Neuronal stem cell (in vitro differentiated cells): ENCODE measurements at regions not wholly inside any gene's neighbourhood (a gene's known extent, or its start where the extent isn't known, plus 50 kb on each side); places are given as distances from the start of the nearest gene placed in this dataset. TPM values are rescaled to one million over a fixed set of nuclear protein-coding genes. Genes with fewer than 3 reads are reported as not detected.

ENCODE experiments used
- DNase-seq: peaks from one replicate; pipeline ENCODE4 v3.0.0-alpha.2; 2013; ENCODE audit warnings: low spot score
- H2AFZ ChIP-seq: one replicate; pipeline ENCODE4 v1.6.1; 2013; ENCODE audit warnings: mild to moderate bottlenecking, low read length, inconsistent platforms
- H2AK5ac ChIP-seq: 2 replicates; pipeline ENCODE4 v1.6.1; 2013; ENCODE audit warnings: low read depth, mild to moderate bottlenecking, inconsistent platforms, low read length, moderate library complexity, mixed read lengths
- H2BK120ac ChIP-seq: 2 replicates; pipeline ENCODE4 v1.6.1; 2013; ENCODE audit warnings: low read depth, mild to moderate bottlenecking, inconsistent platforms, low read length, moderate library complexity, mixed read lengths
- H2BK12ac ChIP-seq: one replicate; pipeline ENCODE4 v1.6.1; 2013; ENCODE audit warnings: low read length, inconsistent platforms
- H2BK15ac ChIP-seq: 2 replicates; pipeline ENCODE4 v1.6.1; 2013; ENCODE audit warnings: mild to moderate bottlenecking, low read length, inconsistent platforms, mixed read lengths
- H2BK5ac ChIP-seq: one replicate; pipeline ENCODE4 v1.6.1; 2013; ENCODE audit warnings: inconsistent platforms, mild to moderate bottlenecking, low read length, moderate library complexity
- H3K14ac ChIP-seq: one replicate; pipeline ENCODE4 v1.6.1; 2013; ENCODE audit warnings: low read length, inconsistent platforms
- H3K18ac ChIP-seq: 2 replicates; pipeline ENCODE4 v1.6.1; 2013; ENCODE audit warnings: low read length, inconsistent platforms
- H3K23ac ChIP-seq: 2 replicates; pipeline ENCODE4 v1.6.1; 2013; ENCODE audit warnings: low read depth, mild to moderate bottlenecking, mixed read lengths, low read length, inconsistent platforms; ENCODE audit not compliant: poor library complexity
- H3K27ac ChIP-seq: replicated peaks from 3 replicates; pipeline ENCODE4 v1.5.1; 2013; ENCODE audit warnings: low read length, inconsistent platforms
- H3K27me3 ChIP-seq, 3 experiments: 2 replicates each; pipeline ENCODE4 v1.6.1; 2013; ENCODE audit warnings: low read length in 3 of 3, mild to moderate bottlenecking in 2 of 3, inconsistent platforms in 1 of 3, low read depth in 1 of 3, mixed read lengths in 1 of 3, moderate library complexity in 1 of 3; ENCODE audit not compliant: control insufficient read depth in 3 of 3, insufficient read depth in 3 of 3
- H3K36me3 ChIP-seq, 2 donors: replicated peaks in 1 of 2; 2 replicates each; pipeline ENCODE4 v1.6.1; 2013; ENCODE audit warnings: low read length in 2 of 2; ENCODE audit not compliant: control insufficient read depth in 2 of 2, insufficient read depth in 2 of 2
- H3K4ac ChIP-seq: 2 replicates; pipeline ENCODE4 v1.6.1; 2013; ENCODE audit warnings: inconsistent platforms, mild to moderate bottlenecking, low read length, moderate library complexity
- H3K4me1 ChIP-seq, 2 donors: 1 replicate in 1 of 2; 2 replicates in 1 of 2; pipeline ENCODE4 v1.6.1; 2013; ENCODE audit warnings: low read length in 2 of 2, low read depth in 1 of 2; ENCODE audit not compliant: control insufficient read depth in 2 of 2, insufficient read depth in 1 of 2
- H3K4me2 ChIP-seq: one replicate; pipeline ENCODE4 v1.6.1; 2013; ENCODE audit warnings: mild to moderate bottlenecking, low read length, inconsistent platforms; ENCODE audit not compliant: insufficient read depth, poor library complexity, severe bottlenecking
- H3K4me3 ChIP-seq, 2 donors: 2 replicates each; pipeline ENCODE4 v1.5.1; 2013; ENCODE audit warnings: low read length in 2 of 2, mild to moderate bottlenecking in 2 of 2, inconsistent platforms in 1 of 2, moderate library complexity in 1 of 2
- H3K79me1 ChIP-seq: one replicate; pipeline ENCODE4 v1.6.1; 2013; ENCODE audit warnings: low read depth, mild to moderate bottlenecking, inconsistent platforms, low read length, moderate library complexity
- H3K9ac ChIP-seq: one replicate; pipeline ENCODE4 v1.6.1; 2013; ENCODE audit warnings: mild to moderate bottlenecking, low read depth, low read length, inconsistent platforms; ENCODE audit not compliant: poor library complexity
- H3K9me3 ChIP-seq, 2 donors: replicated peaks in 1 of 2; 2 replicates each; pipeline versions ENCODE3 to v1.6.1; 2013; ENCODE audit warnings: low read length in 2 of 2, mild to moderate bottlenecking in 2 of 2, inconsistent platforms in 1 of 2, low read depth in 1 of 2, mixed read lengths in 1 of 2, moderate library complexity in 1 of 2; ENCODE audit not compliant: control insufficient read depth in 2 of 2, insufficient read depth in 1 of 2
- H4K8ac ChIP-seq: one replicate; pipeline ENCODE4 v1.6.1; 2013; ENCODE audit warnings: low read depth, mild to moderate bottlenecking, inconsistent platforms, low read length, moderate library complexity
- H4K91ac ChIP-seq: one replicate; pipeline ENCODE4 v1.6.1; 2013; ENCODE audit warnings: low read length, low read depth, mild to moderate bottlenecking, inconsistent platforms; ENCODE audit not compliant: poor library complexity
- WGBS, 2 donors: extraction: QIAGEN DNeasy Blood & Tissue Kit; methylation state at CpG; one replicate each; pipeline ENCODE4 v1.1.7; 2013; ENCODE audit warnings: missing lambda C conversion rate in 2 of 2, mixed read lengths in 1 of 2; ENCODE audit not compliant: insufficient read length in 2 of 2, insufficient replicate concordance in 1 of 2; ENCODE audit errors: extremely low coverage in 2 of 2; 5-methylcytosine and 5-hydroxymethylcytosine counted together
- small RNA-seq: library from polyadenylated mRNA; stranded (forward); fragments of <200 nt; extraction: miRNeasy Mini kit (QIAGEN cat#:217004); gene quantifications from one replicate; pipeline ENCODE3, GENCODE V24; 2013; ENCODE audit not compliant: insufficient read depth

GRCh38 chr6:155509743-155510475, 54.3 kb upstream of the NOX3 start:
- H3K4me1 ChIP-seq: no peaks in the 10 kb centered on the region
- H3K18ac ChIP-seq: no peak overlapping the region
- H2AFZ ChIP-seq: no peak overlapping the region
- H2BK120ac ChIP-seq: no peak overlapping the region
- WGBS, 2 donors: no CpG with 5 or more reads among the region's 2 CpGs
- no peak overlapping the region for H3K4me3 ChIP-seq
- no peak overlapping the region for H3K14ac ChIP-seq
- H3K27ac ChIP-seq: no peak overlapping the region
- H3K79me1 ChIP-seq: no peaks in the 10 kb centered on the region
- H4K8ac ChIP-seq: no peak overlapping the region
- no peak overlapping the region for H3K9ac ChIP-seq
- no peak overlapping the region for H3K4ac ChIP-seq
- no peak overlapping the region for H2BK5ac ChIP-seq
- H3K4me2 ChIP-seq: no peak overlapping the region
- H3K23ac ChIP-seq: no peak overlapping the region
- no peaks in the 10 kb centered on the region for H3K36me3 ChIP-seq
- no peak overlapping the region for H2AK5ac ChIP-seq
- no peak overlapping the region for H2BK15ac ChIP-seq
- no peak overlapping the region for H4K91ac ChIP-seq
- H2BK12ac ChIP-seq: no peak overlapping the region
- H3K27me3 ChIP-seq: peaks cover 0 to 2% (median 0%) of the 10 kb centered on the region in 3 experiments
- no peaks in the 10 kb centered on the region for H3K9me3 ChIP-seq
- DNase-seq: no peak

- Histone ChIP-seq H3K27ac (no peak overlapping the region), H3K4me2 (no peak overlapping the region), H3K18ac (no peak overlapping the region), H3K9me3 (no peaks in the 10 kb centered on the region), H3K79me1 (no peaks in the 10 kb centered on the region), H2AK5ac (no peak overlapping the region), H3K27me3 (peaks cover 0 to 2% (median 0%) of the 10 kb centered on the region in 3 experiments), H4K8ac (no peak overlapping the region), H2BK120ac (no peak overlapping the region), H3K36me3 (no peaks in the 10 kb centered on the region), H4K91ac (no peak overlapping the region), H2AFZ (no peak overlapping the region), H3K23ac (no peak overlapping the region), H3K4me1 (no peaks in the 10 kb centered on the region), H2BK15ac (no peak overlapping the region), H2BK12ac (no peak overlapping the region), H2BK5ac (no peak overlapping the region), H3K9ac (no peak overlapping the region), H3K4ac (no peak overlapping the region), H3K14ac (no peak overlapping the region), H3K4me3 (no peak overlapping the region)
- no CpG with 5 or more reads among the region's 2 CpGs for WGBS, 2 donors
- DNase-seq: no peak
Measured at GRCh38 chr6:155505608-155505989, 50.0 kb upstream of the NOX3 start.

Small RNA genes lying in the stretch of these regions (small RNA-seq; reads per million reads assigned to genes)
- gene MIR1202 (not detected), gene RNU7-152P (not detected), gene SNORD28B (4.7 reads per million, percentile 17 among the genes with 10 or more reads in this experiment)
